ENCODE measurements at regions not wholly inside any gene's neighbourhood (a gene's known extent, or its start where the extent isn't known, plus 50 kb on each side); places are given as distances from the start of the nearest gene placed in this dataset.

GRCh38 chr5:107272954-107273353, 397.8 kb downstream of the EFNA5 start:
- TF ChIP-seq CTCF (IDR thresholded peaks at IDR 0.05; ENCODE audit: low read depth, low read length) (no peak), EZH2phosphoT487 (IDR thresholded peaks at IDR 0.05; ENCODE audit: low read depth) (no peak)
